Thoracic aorta (tissue), 2 donors: ENCODE measurements at regions not wholly inside any gene's neighbourhood (a gene's known extent, or its start where the extent isn't known, plus 50 kb on each side); places are given as distances from the start of the nearest gene placed in this dataset.

Experiments used
- ATAC-seq: fragments of 150-250 bp; one replicate; pipeline ENCODE4 v1.8.0; 2017; ENCODE audit warnings: low read depth; ENCODE audit not compliant: insufficient number of reproducible peaks, low FRiP score
- DNase-seq: peaks from one replicate; pipeline ENCODE4 v3.0.0-alpha.2; 2020; ENCODE audit warnings: low spot score
- H3K27ac ChIP-seq, 2 donors: fragments of 200-600 bp; sonication (generic); 1 replicate in 1 of 2; 2 replicates in 1 of 2; pipeline ENCODE4 v1.5.1; 2016; ENCODE audit warnings: mild to moderate bottlenecking in 2 of 2, moderate library complexity in 2 of 2
- H3K27me3 ChIP-seq: fragments of 200-600 bp; sonication (generic); replicated peaks from 2 replicates; pipeline ENCODE4 v1.6.0; 2016; ENCODE audit warnings: mild to moderate bottlenecking; ENCODE audit not compliant: insufficient read depth
- H3K36me3 ChIP-seq: fragments of 200-600 bp; sonication (generic); one replicate; pipeline ENCODE4 v1.5.1; 2016
- H3K4me1 ChIP-seq, 2 donors: fragments of 200-600 bp; sonication (generic); 1 replicate in 1 of 2; 2 replicates in 1 of 2; pipeline versions ENCODE4 v1.5.1 to v1.6.0; 2016; ENCODE audit warnings: low read depth in 2 of 2, mild to moderate bottlenecking in 1 of 2; ENCODE audit not compliant: control insufficient read depth in 1 of 2
- H3K4me3 ChIP-seq: fragments of 200-600 bp; sonication (generic); 2 replicates; pipeline ENCODE4 v1.5.1; 2016; ENCODE audit warnings: mild to moderate bottlenecking
- H3K9me3 ChIP-seq: fragments of 200-600 bp; sonication (generic); 2 replicates; pipeline ENCODE4 v1.5.1; 2016
- CTCF ChIP-seq: fragments of 200-600 bp; sonication (generic); IDR thresholded peaks from one replicate; pipeline ENCODE4 v1.5.1; 2019; ENCODE audit warnings: antibody characterized with exemption

GRCh38 chr2:221330436-221330835, 241.7 kb downstream of the EPHA4 start:
- Histone ChIP-seq H3K36me3 (no peaks in the 10 kb centered on the region), H3K4me1 (no peaks in the 10 kb centered on the region), H3K9me3 (no peaks in the 10 kb centered on the region), H3K27ac (no peak overlapping the region), H3K4me3 (no peak overlapping the region), H3K27me3 (no peaks in the 10 kb centered on the region)
- no peak for DNase-seq
- no peak for ATAC-seq
- no peak for TF ChIP-seq CTCF

- H3K4me3 ChIP-seq = no peak overlapping the region
- no peak for DNase-seq
- no peaks in the 10 kb centered on the region for H3K4me1 ChIP-seq
- H3K9me3 ChIP-seq = no peaks in the 10 kb centered on the region
- no peaks in the 10 kb centered on the region for H3K36me3 ChIP-seq
- TF ChIP-seq CTCF = no peak
- no peak for ATAC-seq
- H3K27me3 ChIP-seq = no peaks in the 10 kb centered on the region
- no peak overlapping the region for H3K27ac ChIP-seq
Observed at GRCh38 chr2:221334481-221335218, 237.5 kb downstream of the EPHA4 start.

GRCh38 chr2:221335219-221335752, 236.8 kb downstream of the EPHA4 start:
- H3K36me3 ChIP-seq = no peaks in the 10 kb centered on the region
- TF ChIP-seq CTCF = no peak
- H3K27me3 ChIP-seq = no peaks in the 10 kb centered on the region

GRCh38 chr2:221336967-221337366, 235.1 kb downstream of the EPHA4 start:
- H3K4me1 ChIP-seq = no peaks in the 10 kb centered on the region
- no peaks in the 10 kb centered on the region for H3K27me3 ChIP-seq
- DNase-seq (no peak), ATAC-seq (no peak)
- no peak overlapping the region for H3K27ac ChIP-seq
- no peaks in the 10 kb centered on the region for H3K36me3 ChIP-seq
- H3K4me3 ChIP-seq = no peak overlapping the region
- H3K9me3 ChIP-seq = no peaks in the 10 kb centered on the region
- TF ChIP-seq CTCF = no peak

More at GRCh38 chr2:221335219-221335752, 236.8 kb downstream of the EPHA4 start:
- ATAC-seq (no peak), DNase-seq (no peak)
- H3K4me1 ChIP-seq = no peaks in the 10 kb centered on the region
- no peak overlapping the region for H3K4me3 ChIP-seq
- no peak overlapping the region for H3K27ac ChIP-seq
- no peaks in the 10 kb centered on the region for H3K9me3 ChIP-seq

GRCh38 chr2:221337957-221338685, 234.0 kb downstream of the EPHA4 start:
- Histone ChIP-seq H3K4me1 (no peaks in the 10 kb centered on the region), H3K9me3 (no peaks in the 10 kb centered on the region), H3K27ac (no peak overlapping the region), H3K4me3 (no peak overlapping the region), H3K36me3 (no peaks in the 10 kb centered on the region), H3K27me3 (no peaks in the 10 kb centered on the region)
- DNase-seq = no peak
- TF ChIP-seq CTCF = no peak
- no peak for ATAC-seq
